ENCODE measurements at regions not wholly inside any gene's neighbourhood (a gene's known extent, or its start where the extent isn't known, plus 50 kb on each side); places are given as distances from the start of the nearest gene placed in this dataset.

DNA sequence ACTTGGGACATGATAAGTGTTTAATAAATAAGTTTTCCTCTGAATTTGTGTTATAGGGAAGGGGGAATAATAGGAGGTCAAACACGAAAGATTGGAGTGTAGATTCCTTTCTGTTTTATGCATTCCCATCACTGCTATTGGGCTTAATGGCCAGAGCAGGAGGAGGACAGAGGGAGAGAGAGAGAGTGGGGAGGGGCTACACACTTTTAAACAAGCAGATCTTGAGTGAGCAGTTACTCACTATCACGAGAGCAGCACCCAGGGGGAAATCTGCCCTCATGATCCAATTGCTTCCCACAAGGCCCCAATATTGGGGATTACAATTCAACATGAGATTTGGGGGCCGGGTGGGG, 505.0 kb downstream of the GRIN2A start:
- TF ChIP-seq, protein P1, sequence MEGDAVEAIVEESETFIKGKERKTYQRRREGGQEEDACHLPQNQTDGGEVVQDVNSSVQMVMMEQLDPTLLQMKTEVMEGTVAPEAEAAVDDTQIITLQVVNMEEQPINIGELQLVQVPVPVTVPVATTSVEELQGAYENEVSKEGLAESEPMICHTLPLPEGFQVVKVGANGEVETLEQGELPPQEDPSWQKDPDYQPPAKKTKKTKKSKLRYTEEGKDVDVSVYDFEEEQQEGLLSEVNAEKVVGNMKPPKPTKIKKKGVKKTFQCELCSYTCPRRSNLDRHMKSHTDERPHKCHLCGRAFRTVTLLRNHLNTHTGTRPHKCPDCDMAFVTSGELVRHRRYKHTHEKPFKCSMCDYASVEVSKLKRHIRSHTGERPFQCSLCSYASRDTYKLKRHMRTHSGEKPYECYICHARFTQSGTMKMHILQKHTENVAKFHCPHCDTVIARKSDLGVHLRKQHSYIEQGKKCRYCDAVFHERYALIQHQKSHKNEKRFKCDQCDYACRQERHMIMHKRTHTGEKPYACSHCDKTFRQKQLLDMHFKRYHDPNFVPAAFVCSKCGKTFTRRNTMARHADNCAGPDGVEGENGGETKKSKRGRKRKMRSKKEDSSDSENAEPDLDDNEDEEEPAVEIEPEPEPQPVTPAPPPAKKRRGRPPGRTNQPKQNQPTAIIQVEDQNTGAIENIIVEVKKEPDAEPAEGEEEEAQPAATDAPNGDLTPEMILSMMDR (conservative IDR thresholded peaks at IDR 0.05): no peak
- H3K4me1 ChIP-seq (ENCODE audit: control insufficient read depth, insufficient read depth, low read length): peaks cover 8% of the 10 kb centered on the region
- peaks cover 20% of the 10 kb centered on the region for H3K27me3 Mint-ChIP-seq (ENCODE audit: insufficient read depth)
- peaks cover 13% of the 10 kb centered on the region for H3K9me3 Mint-ChIP-seq
- no peak overlapping the region for H3K9ac ChIP-seq (ENCODE audit: extremely low read depth, low read length, poor library complexity, severe bottlenecking)
- no peak overlapping the region for H3K4me3 ChIP-seq (ENCODE audit: low read length)
- H3K36me3 ChIP-seq (ENCODE audit: control insufficient read depth, insufficient read depth, low read length): no peaks in the 10 kb centered on the region
- peak; percentile 52 for DNase-seq
- H3K4me3 Mint-ChIP-seq: no peak overlapping the region
- H3K27ac ChIP-seq (ENCODE audit: low read depth, low read length): no peak overlapping the region
- no peaks in the 10 kb centered on the region for H3K9me3 ChIP-seq (ENCODE audit: control insufficient read depth, low read length)
- peaks cover 49% of the 10 kb centered on the region for H3K4me1 Mint-ChIP-seq
- H3K27ac Mint-ChIP-seq: peak overlapping the region; percentile 83
- H3K27me3 ChIP-seq (ENCODE audit: control insufficient read depth, insufficient read depth, low read length, poor library complexity, severe bottlenecking): no peaks in the 10 kb centered on the region
- H3K36me3 Mint-ChIP-seq (ENCODE audit: low read depth): no peaks in the 10 kb centered on the region
- WGBS, 2 experiments (ENCODE audit: insufficient coverage in 1 of 2, insufficient read length in 1 of 2): 60 to 67% methylated on average over 1 to 2 of the region's 3 CpGs

DNA sequence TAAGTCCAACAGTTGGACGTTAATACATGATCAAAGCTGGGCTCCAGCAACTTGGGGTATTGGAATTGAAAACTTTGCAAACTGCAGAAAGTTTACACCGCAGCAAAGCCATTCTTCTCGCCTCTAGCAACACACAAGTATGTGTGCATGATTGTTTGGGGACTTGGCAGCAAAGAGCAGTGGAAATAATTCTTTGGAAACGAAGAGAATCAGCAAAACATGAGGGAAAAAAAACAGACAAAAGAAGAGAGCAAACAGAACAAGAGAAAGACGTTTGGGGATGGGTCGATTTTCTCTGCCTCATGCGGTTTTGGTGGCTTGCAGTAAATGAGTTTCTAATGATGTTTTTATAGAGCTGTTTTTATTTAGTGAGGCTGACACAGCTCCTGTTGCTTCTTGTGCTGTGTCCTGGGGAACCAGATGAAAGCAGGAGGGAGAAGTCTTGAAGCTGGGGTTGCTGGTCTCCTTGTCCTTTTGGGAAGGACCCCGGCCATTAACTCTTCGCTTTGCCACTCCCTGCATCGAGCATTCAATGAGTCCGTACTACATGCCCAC, 502.9 kb downstream of the GRIN2A start:
- Histone ChIP-seq H3K4me1 (ENCODE audit: control insufficient read depth, insufficient read depth, low read length) (peaks cover 8% of the 10 kb centered on the region), H3K36me3 (ENCODE audit: control insufficient read depth, insufficient read depth, low read length) (no peaks in the 10 kb centered on the region), H3K9ac (ENCODE audit: extremely low read depth, low read length, poor library complexity, severe bottlenecking) (no peak overlapping the region), H3K27ac (ENCODE audit: low read depth, low read length) (peak overlapping the region; percentile 38), H3K4me3 (ENCODE audit: low read length) (no peak overlapping the region), H3K9me3 (ENCODE audit: control insufficient read depth, low read length) (peaks cover 9% of the 10 kb centered on the region), H3K27me3 (ENCODE audit: control insufficient read depth, insufficient read depth, low read length, poor library complexity, severe bottlenecking) (no peaks in the 10 kb centered on the region)
- Mint-ChIP-seq H3K4me1 (peaks cover 55% of the 10 kb centered on the region), H3K27me3 (ENCODE audit: insufficient read depth) (peaks cover 18% of the 10 kb centered on the region), H3K4me3 (no peak overlapping the region), H3K9me3 (peaks cover 27% of the 10 kb centered on the region), H3K36me3 (ENCODE audit: low read depth) (peaks cover 2% of the 10 kb centered on the region), H3K27ac (peak overlapping the region; percentile 27)
- TF ChIP-seq, protein P1 (conservative IDR thresholded peaks at IDR 0.05): no peak
- WGBS, 2 experiments (ENCODE audit: insufficient coverage in 1 of 2, insufficient read length in 1 of 2): 67 to 68% methylated on average over 10 to 11 of the region's 11 CpGs
- no peak for DNase-seq

DNA sequence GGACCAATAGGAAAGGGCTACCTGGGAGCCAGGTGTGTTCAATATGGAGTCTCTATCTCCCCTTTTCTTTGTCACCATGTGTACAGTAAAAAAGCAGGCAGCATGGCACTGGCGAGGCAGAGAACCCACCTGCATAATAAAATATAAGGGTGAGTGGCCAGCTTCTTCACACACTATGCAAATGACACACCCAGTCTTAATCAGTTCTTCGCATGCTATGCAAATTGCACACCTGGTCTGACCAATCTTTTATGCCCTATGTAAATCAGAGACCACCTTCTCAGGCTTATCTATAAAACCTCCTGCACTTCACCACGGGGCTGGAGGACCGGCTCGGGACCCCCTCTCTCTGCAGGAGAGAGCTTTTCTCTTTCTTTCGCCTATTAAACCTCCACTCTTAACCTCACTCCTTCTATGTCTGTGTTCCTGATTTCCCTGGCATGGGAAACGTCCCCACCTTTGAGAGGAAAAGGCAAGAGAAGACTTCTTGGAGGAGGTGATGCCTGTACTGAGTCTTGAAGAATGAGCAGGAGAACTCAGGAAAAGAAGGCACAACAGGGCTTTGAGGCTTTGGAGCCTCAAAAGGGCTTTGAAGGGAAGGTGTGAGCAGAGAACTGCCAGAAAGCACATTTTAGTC, 502.1 kb downstream of the GRIN2A start:
- WGBS, 2 experiments (ENCODE audit: insufficient coverage in 1 of 2, insufficient read length in 1 of 2): 51 to 57% methylated on average over 5 to 6 of the region's 7 CpGs
- H3K36me3 Mint-ChIP-seq (ENCODE audit: low read depth): peaks cover 2% of the 10 kb centered on the region
- H3K27ac ChIP-seq (ENCODE audit: low read depth, low read length): no peak overlapping the region
- peaks cover 27% of the 10 kb centered on the region for H3K9me3 Mint-ChIP-seq
- H3K4me1 Mint-ChIP-seq: peaks cover 47% of the 10 kb centered on the region
- H3K36me3 ChIP-seq (ENCODE audit: control insufficient read depth, insufficient read depth, low read length): no peaks in the 10 kb centered on the region
- H3K9ac ChIP-seq (ENCODE audit: extremely low read depth, low read length, poor library complexity, severe bottlenecking): no peak overlapping the region
- H3K27ac Mint-ChIP-seq: peak overlapping the region; percentile 27
- H3K27me3 Mint-ChIP-seq (ENCODE audit: insufficient read depth): peaks cover 12% of the 10 kb centered on the region
- TF ChIP-seq, protein P1 (conservative IDR thresholded peaks at IDR 0.05): no peak
- H3K27me3 ChIP-seq (ENCODE audit: control insufficient read depth, insufficient read depth, low read length, poor library complexity, severe bottlenecking): no peaks in the 10 kb centered on the region
- no peak overlapping the region for H3K4me3 Mint-ChIP-seq
- H3K4me1 ChIP-seq (ENCODE audit: control insufficient read depth, insufficient read depth, low read length): peaks cover 8% of the 10 kb centered on the region
- DNase-seq: no peak
- H3K4me3 ChIP-seq (ENCODE audit: low read length): no peak overlapping the region
- peaks cover 9% of the 10 kb centered on the region for H3K9me3 ChIP-seq (ENCODE audit: control insufficient read depth, low read length)
